H1 (cell line): ENCODE measurements at regions not wholly inside any gene's neighbourhood (a gene's known extent, or its start where the extent isn't known, plus 50 kb on each side); places are given as distances from the start of the nearest gene placed in this dataset.

Experiments
- EP300 ChIP-seq, 2 experiments: IDR thresholded peaks; 1 replicate in 1 of 2; 2 replicates in 1 of 2; pipeline ENCODE4 v1.6.1; 2011 to 2012; ENCODE audit warnings: low read depth in 2 of 2, low read length in 2 of 2, mild to moderate bottlenecking in 2 of 2, borderline replicate concordance in 1 of 2, inconsistent platforms in 1 of 2, moderate library complexity in 1 of 2
- TF ChIP-seq, protein P1 (sequence below), 3 experiments: IDR thresholded peaks; 1 replicate in 2 of 3; 2 replicates in 1 of 3; pipeline versions ENCODE4 v1.5.1 to v1.6.1; 2011; ENCODE audit warnings: low read length in 3 of 3, mild to moderate bottlenecking in 3 of 3, inconsistent platforms in 2 of 3, low read depth in 1 of 3, moderate library complexity in 1 of 3; ENCODE audit not compliant: insufficient read depth in 1 of 3; ENCODE audit errors: control extremely low read depth in 1 of 3

DNA sequence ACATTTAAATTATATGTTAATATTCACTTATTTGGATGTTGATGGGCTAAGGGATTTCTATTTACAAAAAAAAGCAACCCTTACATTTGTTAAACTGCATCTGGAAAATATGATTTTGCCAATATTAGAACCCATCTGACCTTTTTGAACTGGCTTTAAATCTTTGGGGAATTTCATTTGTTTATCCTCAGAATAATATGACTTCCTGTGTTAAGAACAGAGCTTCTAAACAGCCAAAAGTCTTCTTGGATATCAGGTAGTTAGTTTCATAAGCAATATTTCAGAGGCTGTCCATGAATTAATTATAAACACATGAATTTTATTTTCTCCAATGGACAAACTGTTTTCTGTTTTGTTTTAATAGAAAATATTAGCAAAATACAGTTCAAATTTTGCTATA lies 301.9 kb upstream of the AGTR1 start:
- TF ChIP-seq, protein P1, sequence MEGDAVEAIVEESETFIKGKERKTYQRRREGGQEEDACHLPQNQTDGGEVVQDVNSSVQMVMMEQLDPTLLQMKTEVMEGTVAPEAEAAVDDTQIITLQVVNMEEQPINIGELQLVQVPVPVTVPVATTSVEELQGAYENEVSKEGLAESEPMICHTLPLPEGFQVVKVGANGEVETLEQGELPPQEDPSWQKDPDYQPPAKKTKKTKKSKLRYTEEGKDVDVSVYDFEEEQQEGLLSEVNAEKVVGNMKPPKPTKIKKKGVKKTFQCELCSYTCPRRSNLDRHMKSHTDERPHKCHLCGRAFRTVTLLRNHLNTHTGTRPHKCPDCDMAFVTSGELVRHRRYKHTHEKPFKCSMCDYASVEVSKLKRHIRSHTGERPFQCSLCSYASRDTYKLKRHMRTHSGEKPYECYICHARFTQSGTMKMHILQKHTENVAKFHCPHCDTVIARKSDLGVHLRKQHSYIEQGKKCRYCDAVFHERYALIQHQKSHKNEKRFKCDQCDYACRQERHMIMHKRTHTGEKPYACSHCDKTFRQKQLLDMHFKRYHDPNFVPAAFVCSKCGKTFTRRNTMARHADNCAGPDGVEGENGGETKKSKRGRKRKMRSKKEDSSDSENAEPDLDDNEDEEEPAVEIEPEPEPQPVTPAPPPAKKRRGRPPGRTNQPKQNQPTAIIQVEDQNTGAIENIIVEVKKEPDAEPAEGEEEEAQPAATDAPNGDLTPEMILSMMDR (IDR thresholded peaks at IDR 0.05; ENCODE audit: control extremely low read depth in 1 of 3, insufficient read depth in 1 of 3, low read depth in 1 of 3, low read length in 3 of 3) = no peak
- no peak for TF ChIP-seq EP300 (IDR thresholded peaks at IDR 0.05; ENCODE audit: borderline replicate concordance in 1 of 2, low read depth in 2 of 2, low read length in 2 of 2)
